Activated CD8-positive, alpha-beta memory T cell treated with anti-CD3 and anti-CD28 coated beads, Interleukin-2, amount 10 ng/mL, durations not matched to agents 7 days and 5 days (primary cell): ENCODE measurements at regions not wholly inside any gene's neighbourhood (a gene's known extent, or its start where the extent isn't known, plus 50 kb on each side); places are given as distances from the start of the nearest gene placed in this dataset.

Source experiments
- ATAC-seq: fragments of 150-1000 bp; cut with Tn5 transposase; one replicate; pipeline ENCODE4 v1.10.0; 2021; ENCODE audit warnings: moderate library complexity
- CTCF ChIA-PET: fragments of 350-600 bp; sonication (Branson Sonifier 250); formaldehyde crosslinking; loops from one replicate; lab custom pipeline; 2021; ENCODE audit warnings: antibody characterized with exemption; lab: Charles Lee
- DNase-seq: peaks from one replicate; pipeline ENCODE4 v3.0.0-alpha.2; 2020
- H3K27ac Mint-ChIP-seq: one replicate; pipeline ENCODE4 v1.8.0; 2021; ENCODE audit warnings: mild to moderate bottlenecking, mixed read lengths
- H3K27me3 Mint-ChIP-seq: one replicate; pipeline ENCODE4 v1.8.0; 2021; ENCODE audit warnings: mixed read lengths
- H3K36me3 Mint-ChIP-seq: one replicate; pipeline ENCODE4 v1.8.0; 2021; ENCODE audit warnings: mild to moderate bottlenecking, mixed read lengths
- H3K4me1 Mint-ChIP-seq: one replicate; pipeline ENCODE4 v1.8.0; 2021; ENCODE audit warnings: mixed read lengths
- H3K4me3 Mint-ChIP-seq: one replicate; pipeline ENCODE4 v1.8.0; 2021; ENCODE audit warnings: mild to moderate bottlenecking, moderate library complexity, mixed read lengths
- H3K9me3 Mint-ChIP-seq: one replicate; pipeline ENCODE4 v1.8.0; 2022; ENCODE audit warnings: low read depth, mixed read lengths

DNA sequence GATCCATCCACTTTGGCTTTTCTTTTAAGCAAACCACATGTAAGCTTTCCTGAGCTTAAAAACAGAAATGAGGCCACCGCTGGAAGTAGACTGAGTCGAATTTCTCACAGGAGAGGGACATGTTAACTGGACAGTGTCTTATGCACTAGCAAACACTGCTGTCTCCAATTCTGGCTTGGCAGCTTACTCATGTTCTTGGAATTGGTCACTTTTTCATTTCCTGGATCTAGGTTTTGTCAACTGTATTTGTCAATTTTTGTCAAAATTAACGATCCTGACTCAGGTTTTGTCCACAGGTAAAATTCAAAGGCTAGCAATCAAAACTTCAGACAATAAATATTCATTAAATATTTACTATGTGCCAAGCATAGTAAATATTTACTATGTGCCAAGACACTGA, 601.5 kb downstream of the RNF144B start:
- Mint-ChIP-seq H3K4me3 (no peak overlapping the region), H3K9me3 (no peaks in the 10 kb centered on the region), H3K4me1 (no peaks in the 10 kb centered on the region), H3K27me3 (no peaks in the 10 kb centered on the region), H3K27ac (no peak overlapping the region), H3K36me3 (no peaks in the 10 kb centered on the region)
- ATAC-seq (no peak), DNase-seq (no peak)
- CTCF ChIA-PET = no interaction called here

DNA sequence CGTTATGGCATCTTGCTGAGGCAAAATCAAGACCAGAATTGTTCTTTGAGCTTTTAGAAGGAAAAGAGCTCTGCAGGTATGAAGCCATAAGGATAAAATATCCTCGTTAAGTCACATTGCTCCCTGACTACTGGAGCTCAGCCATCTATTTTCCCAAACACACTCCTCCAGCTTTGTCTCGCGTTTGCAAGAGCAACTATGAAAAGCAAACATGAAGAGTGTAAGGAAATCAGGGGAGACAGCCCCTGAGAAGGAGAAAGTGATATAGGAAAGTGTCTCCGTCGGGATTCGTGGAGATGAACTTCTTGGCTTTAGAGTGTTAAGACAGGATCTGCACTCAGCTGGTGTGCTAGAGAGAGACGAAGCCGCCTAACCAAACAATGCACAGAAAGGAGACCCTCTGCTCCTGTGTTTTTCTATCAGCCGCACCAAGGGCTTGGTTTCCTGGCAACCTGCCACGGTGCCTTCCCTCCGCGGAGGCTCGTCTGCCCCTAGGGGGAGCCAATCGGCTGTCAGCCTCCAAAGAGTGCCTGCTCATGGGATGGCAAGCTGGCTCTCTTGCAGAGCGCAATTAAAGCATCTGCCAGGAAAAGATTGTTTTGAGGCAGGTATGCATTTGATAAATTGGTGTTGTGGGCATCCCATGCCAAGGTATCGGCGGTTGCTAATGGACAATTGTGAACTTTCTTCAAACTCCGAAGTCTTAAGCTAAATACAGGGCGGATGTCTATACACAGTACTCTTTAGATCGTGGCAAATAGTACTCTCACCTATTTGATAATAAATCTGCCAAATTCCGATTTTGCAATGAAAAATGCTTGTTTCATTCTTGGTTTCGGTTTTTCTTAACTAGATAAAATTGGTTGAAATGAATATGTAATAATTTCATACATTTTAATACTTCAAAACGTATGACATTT, 603.2 kb downstream of the RNF144B start:
- Mint-ChIP-seq H3K27me3 (no peaks in the 10 kb centered on the region), H3K27ac (no peak overlapping the region), H3K9me3 (no peaks in the 10 kb centered on the region), H3K4me3 (no peak overlapping the region), H3K4me1 (no peaks in the 10 kb centered on the region), H3K36me3 (no peaks in the 10 kb centered on the region)
- DNase-seq (peak; percentile 40), ATAC-seq (no peak)
- CTCF ChIA-PET = no interaction called here

DNA sequence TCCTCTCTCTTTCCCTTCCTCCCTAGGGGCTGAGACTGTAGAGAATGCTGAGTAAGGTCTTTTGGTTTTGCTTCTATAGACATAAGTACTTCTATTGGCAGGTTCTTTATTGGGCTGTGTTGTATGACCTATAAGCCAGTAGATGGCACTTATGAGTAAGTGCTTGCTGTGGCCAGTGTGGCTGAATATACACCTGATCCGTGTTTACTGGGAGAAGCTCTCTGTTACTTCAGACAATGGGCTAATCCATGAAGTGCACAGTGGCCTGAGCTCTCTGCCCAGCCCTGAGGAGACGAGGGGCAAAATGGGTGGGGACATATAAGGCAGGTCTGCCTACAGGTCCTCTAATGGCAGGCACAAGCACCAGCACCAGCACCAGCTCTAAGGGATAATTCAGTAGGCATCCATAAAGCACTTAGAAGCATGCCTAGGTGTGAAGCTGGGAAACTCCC, 610.3 kb downstream of the RNF144B start:
- no peak for ATAC-seq
- CTCF ChIA-PET = no interaction called here

DNA sequence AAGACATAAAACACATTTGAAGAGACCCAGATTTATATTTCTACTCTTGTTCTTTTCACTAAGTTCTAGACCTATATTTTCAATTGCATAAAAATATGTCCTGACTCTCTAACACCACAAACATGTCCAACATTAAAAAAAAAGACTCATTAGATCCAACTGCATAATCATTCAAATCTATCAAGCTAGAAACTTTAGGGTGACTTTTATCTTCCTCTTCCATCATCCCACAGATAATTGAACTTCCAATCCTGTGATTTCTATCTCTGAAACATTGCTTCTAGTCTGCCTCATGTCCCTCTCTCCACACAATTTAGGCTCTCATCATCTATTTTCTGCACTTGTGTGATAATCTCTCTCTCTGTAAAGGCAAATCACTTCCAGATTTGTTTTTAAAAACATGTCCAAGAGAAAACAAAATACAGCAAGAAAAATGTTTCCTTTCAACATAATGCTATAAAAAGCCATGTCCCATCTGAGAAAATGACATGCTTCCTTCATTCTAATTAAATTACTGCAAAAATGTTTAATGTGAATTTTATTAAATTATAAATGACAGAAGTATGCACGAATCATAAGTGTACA, 615.9 kb downstream of the RNF144B start:
- ATAC-seq = no peak
- no peak overlapping the region for H3K4me3 Mint-ChIP-seq
- H3K27ac Mint-ChIP-seq = no peak overlapping the region
- peaks cover 5% of the 10 kb centered on the region for H3K9me3 Mint-ChIP-seq
- H3K27me3 Mint-ChIP-seq = no peaks in the 10 kb centered on the region
- H3K4me1 Mint-ChIP-seq = no peaks in the 10 kb centered on the region
- CTCF ChIA-PET = no interaction called here
- no peak for DNase-seq
- no peaks in the 10 kb centered on the region for H3K36me3 Mint-ChIP-seq

More for the DNA sequence above, 610.3 kb downstream of the RNF144B start:
- H3K4me1 Mint-ChIP-seq = no peaks in the 10 kb centered on the region
- DNase-seq = no peak
- no peaks in the 10 kb centered on the region for H3K27me3 Mint-ChIP-seq
- H3K4me3 Mint-ChIP-seq = no peak overlapping the region
- no peaks in the 10 kb centered on the region for H3K9me3 Mint-ChIP-seq
- no peaks in the 10 kb centered on the region for H3K36me3 Mint-ChIP-seq
- no peak overlapping the region for H3K27ac Mint-ChIP-seq

DNA sequence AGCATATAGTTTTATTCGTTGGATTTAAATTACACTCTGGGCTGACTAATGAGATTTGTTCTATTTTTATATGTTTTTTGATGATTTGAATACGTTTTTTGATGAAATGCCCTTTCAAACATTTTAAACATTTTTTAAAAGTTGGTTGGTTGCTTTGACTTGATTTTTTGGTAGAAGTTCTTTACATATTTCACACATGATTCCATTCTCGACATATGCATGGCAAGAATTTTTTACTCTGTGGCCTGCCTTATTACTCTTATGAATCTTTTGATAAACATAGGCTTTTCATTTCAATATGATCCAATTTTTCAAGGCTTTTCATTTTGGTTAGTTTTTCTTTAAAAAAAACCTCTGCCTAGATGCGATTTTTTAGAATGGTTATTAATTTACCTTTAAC, 617.0 kb downstream of the RNF144B start:
- H3K4me3 Mint-ChIP-seq = no peak overlapping the region
- no peak for DNase-seq
- peaks cover 5% of the 10 kb centered on the region for H3K9me3 Mint-ChIP-seq
- H3K27ac Mint-ChIP-seq = no peak overlapping the region
- H3K27me3 Mint-ChIP-seq = no peaks in the 10 kb centered on the region
- no peaks in the 10 kb centered on the region for H3K4me1 Mint-ChIP-seq
- H3K36me3 Mint-ChIP-seq = no peaks in the 10 kb centered on the region
- CTCF ChIA-PET = no interaction called here
- ATAC-seq = no peak

DNA sequence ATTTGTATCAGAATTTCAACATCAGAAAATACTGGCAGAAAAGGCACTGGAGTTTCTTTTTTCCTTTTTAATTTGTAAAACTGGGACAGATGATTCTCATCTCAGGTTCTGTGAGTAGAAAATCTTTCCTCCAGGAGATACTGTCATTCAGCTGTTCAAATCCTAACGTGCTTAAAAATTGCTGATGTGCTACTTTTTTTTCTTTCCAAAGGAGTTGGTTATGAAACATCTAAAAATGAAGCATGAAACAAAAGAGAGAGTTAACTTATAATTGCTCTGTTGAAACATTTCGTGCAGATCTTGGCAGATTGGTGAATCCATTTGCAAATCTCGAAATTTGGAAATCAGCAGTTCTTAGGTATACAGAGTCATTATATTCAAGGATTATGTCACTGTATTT, 622.6 kb downstream of the RNF144B start:
- DNase-seq (no peak), ATAC-seq (no peak)
- Mint-ChIP-seq H3K4me3 (no peak overlapping the region), H3K27me3 (no peaks in the 10 kb centered on the region), H3K36me3 (no peaks in the 10 kb centered on the region), H3K27ac (no peak overlapping the region), H3K4me1 (no peaks in the 10 kb centered on the region), H3K9me3 (peaks cover 7% of the 10 kb centered on the region)
- CTCF ChIA-PET = no interaction called here

DNA sequence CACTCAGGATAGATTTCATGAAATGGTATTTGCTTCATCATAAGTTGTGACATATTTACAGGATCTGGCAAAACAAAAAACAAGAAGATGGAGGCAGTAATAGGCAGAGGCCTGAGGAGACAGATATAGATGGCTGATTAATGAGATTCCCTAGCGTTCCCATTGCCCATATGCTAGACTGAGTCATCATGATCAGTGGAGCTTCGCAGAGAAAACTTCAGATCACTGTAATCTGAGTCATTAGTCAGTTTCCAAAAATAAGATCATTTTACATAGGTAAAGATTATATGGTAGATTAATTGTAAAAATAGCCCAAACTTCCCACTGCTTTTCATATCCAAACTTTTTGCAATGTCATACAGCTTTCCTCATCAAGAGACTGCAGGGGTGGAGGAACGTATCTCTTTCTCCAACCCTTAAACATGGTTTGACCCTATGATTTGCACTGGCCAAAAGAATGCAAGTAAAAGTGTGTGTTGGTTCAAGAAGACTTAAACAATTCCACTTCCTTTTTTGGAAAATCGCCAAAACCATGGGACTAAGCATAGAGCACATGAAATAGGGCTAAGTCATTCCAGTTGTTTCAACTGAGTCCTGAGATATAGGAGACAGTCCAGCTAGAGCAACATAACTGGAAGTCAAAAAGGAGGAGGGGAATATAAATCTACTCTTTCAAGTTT, 626.0 kb downstream of the RNF144B start:
- Mint-ChIP-seq H3K27me3 (no peaks in the 10 kb centered on the region), H3K4me3 (no peak overlapping the region), H3K4me1 (no peaks in the 10 kb centered on the region), H3K36me3 (no peaks in the 10 kb centered on the region), H3K9me3 (peaks cover 2% of the 10 kb centered on the region), H3K27ac (no peak overlapping the region)
- DNase-seq (no peak), ATAC-seq (no peak)
- CTCF ChIA-PET = no interaction called here

DNA sequence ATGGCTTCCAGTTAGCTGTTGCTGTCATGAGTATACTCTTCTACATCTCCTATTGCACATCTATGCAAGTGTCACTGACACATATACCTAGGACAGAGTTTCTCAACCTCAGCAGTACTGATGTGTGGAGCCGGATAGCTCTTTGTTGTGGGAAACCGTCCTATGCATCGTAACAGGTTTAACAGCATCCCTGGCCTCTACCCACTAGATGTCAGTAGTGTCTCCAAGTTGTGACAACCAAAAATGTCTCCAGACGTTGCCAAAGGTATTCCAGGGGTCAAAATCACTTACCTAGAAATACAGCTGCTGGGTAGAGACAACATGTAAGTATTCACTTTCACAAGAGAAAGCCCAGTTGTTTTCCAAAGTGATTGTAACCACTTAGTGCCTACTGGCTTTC, 637.6 kb downstream of the RNF144B start:
- CTCF ChIA-PET = no interaction called here
- H3K4me3 Mint-ChIP-seq = no peak overlapping the region

DNA sequence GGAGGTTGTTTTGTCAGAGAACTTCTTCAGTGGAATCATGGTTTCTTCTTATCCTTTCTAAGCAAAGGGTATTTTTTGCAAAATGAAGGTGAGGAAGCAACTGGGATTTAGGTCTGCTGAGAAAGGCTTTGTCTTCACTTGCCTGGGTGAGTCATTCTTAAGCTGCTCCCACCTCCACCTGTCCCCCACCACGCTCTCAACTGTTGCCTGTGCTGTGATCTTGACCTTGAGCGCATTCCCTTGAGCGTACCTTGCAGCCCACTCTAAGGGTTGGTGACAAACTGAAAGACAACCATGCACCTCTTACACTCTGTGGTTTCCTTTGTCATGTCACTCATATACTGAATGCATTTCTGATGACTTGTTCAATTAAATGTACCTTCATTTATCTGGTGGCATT, 641.1 kb downstream of the RNF144B start:
- no peaks in the 10 kb centered on the region for H3K27me3 Mint-ChIP-seq
- CTCF ChIA-PET = no interaction called here
- no peak overlapping the region for H3K27ac Mint-ChIP-seq
- no peak overlapping the region for H3K4me3 Mint-ChIP-seq
- H3K4me1 Mint-ChIP-seq = no peaks in the 10 kb centered on the region
- H3K9me3 Mint-ChIP-seq = peaks cover 2% of the 10 kb centered on the region
- H3K36me3 Mint-ChIP-seq = no peaks in the 10 kb centered on the region
- no peak for ATAC-seq
- DNase-seq = no peak

More for the DNA sequence above, 637.6 kb downstream of the RNF144B start:
- no peaks in the 10 kb centered on the region for H3K4me1 Mint-ChIP-seq
- no peaks in the 10 kb centered on the region for H3K36me3 Mint-ChIP-seq
- no peaks in the 10 kb centered on the region for H3K9me3 Mint-ChIP-seq
- DNase-seq (no peak), ATAC-seq (no peak)
- H3K27me3 Mint-ChIP-seq = no peaks in the 10 kb centered on the region
- H3K27ac Mint-ChIP-seq = no peak overlapping the region

DNA sequence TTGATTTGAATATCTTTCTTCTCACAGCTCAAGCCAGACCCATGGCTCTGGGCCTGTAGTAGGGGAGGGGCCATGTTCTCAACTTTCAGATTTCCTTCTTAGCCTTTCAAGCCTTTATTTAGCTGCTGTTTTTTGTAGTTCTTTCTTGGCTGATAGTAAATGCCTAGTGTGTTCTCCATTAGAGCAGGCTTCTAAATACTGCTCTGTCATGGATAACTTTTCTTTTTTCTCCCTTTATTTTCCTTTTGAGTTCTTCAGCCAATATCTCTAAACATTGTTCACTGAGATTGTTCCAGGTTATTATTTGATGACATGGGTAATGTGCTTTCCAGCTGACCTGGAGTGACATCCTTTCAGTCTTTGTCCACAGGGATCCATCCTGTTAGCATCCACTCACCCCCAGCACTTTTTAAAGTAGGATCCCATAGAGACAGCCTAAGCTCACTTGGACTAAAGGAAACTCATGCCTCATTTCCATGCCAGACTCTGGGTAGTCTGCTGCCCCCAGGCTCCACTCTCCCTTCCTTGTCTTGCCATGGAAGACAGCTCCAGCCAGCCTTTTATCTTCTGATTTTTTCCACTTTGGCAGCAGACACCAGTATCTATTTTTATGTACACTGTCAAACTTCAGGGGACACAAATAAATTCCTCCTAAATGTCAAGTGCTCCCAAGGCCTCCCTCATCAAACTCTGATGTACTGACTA, 645.6 kb downstream of the RNF144B start:
- Mint-ChIP-seq H3K27ac (no peak overlapping the region), H3K36me3 (no peaks in the 10 kb centered on the region), H3K27me3 (no peaks in the 10 kb centered on the region), H3K4me1 (no peaks in the 10 kb centered on the region), H3K9me3 (peaks cover 2% of the 10 kb centered on the region), H3K4me3 (no peak overlapping the region)
- ATAC-seq (no peak), DNase-seq (no peak)
- CTCF ChIA-PET = no interaction called here

DNA sequence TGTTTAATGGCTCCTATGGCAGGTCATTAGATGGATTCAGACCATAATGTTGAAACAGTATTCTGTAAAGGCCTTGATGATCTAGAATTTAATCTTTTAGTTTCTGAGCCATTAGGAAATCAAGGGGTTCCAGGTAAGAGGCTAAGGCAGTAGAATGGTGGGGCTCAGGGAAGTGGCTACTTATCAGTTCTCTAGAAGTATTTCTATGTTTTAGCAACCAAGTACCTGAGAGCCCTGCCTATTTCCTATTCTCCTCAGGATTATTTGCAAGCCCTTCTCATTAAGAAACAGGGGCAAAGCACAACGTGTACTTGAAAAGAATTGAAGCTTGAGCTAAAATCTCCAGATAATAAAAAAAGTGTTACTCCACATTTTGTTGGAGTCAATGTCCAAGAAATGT, 646.5 kb downstream of the RNF144B start:
- no peak for ATAC-seq
- Mint-ChIP-seq H3K9me3 (peaks cover 4% of the 10 kb centered on the region), H3K36me3 (no peaks in the 10 kb centered on the region), H3K27me3 (no peaks in the 10 kb centered on the region), H3K27ac (no peak overlapping the region), H3K4me1 (no peaks in the 10 kb centered on the region), H3K4me3 (no peak overlapping the region)
- CTCF ChIA-PET = no interaction called here
- DNase-seq = no peak

DNA sequence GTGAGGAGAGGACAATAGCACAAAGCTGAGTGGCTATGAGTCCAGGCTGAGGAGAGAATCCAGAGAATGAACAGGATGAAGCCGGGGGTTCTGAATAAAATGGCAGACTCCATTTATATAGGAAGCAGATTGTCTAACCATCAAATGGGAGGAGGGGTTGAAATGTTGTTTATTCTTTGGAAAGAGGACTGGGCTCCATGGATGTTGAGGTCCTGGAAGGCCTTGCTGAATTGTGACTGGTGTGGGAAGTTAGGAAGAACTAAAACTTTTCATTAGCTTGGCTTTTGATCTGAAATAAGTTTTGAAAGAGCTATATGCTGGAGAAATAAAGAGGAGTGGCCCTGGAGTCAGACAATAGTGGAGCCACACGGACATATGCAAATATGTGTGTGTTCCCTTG, 647.8 kb downstream of the RNF144B start:
- Mint-ChIP-seq H3K27ac (no peak overlapping the region), H3K4me1 (no peaks in the 10 kb centered on the region), H3K27me3 (no peaks in the 10 kb centered on the region), H3K36me3 (no peaks in the 10 kb centered on the region), H3K9me3 (peaks cover 4% of the 10 kb centered on the region), H3K4me3 (no peak overlapping the region)
- ATAC-seq (no peak), DNase-seq (no peak)
- CTCF ChIA-PET = no interaction called here

DNA sequence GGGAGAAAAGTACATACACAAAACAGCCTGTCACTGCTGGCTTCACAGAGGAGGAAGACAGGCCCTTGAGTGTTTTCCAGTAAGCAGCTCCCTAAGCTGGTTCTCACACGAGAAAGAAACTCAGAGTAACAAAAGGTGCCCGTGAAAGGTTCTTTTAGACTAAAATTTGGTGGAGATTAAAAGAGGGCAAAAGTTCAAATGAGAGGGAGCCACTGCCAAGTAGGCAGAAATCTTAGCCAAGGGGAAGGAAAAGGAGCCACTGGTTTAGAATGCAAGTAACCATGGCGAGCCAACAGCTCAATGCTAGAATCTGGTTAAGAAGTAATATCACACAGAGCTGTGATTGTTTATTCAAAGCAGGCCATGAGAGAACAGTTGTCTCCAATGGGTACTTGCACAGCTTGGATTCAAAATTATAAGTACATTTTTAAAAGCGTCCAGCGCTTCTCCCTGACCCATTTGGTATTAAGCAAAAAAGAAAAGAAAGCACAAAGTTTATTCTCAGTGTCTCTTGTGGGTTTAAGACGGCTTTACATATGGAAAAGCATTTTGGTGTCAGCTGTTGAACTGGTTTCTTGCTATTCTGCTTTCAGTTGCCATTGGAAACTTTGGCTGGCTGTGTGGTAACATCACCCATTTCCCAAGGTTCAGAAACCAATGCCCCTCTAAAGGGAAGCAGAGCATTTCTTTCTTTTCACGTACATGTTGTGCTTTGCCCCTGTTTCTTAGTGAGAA, 648.5 kb downstream of the RNF144B start:
- Mint-ChIP-seq H3K4me1 (no peaks in the 10 kb centered on the region), H3K36me3 (no peaks in the 10 kb centered on the region), H3K27me3 (no peaks in the 10 kb centered on the region), H3K4me3 (no peak overlapping the region), H3K27ac (no peak overlapping the region), H3K9me3 (peaks cover 2% of the 10 kb centered on the region)
- DNase-seq (no peak), ATAC-seq (no peak)
- CTCF ChIA-PET = no interaction called here
